ENCODE measurements at regions not wholly inside any gene's neighbourhood (a gene's known extent, or its start where the extent isn't known, plus 50 kb on each side); places are given as distances from the start of the nearest gene placed in this dataset.
"Not testable (repeated sequence)": the region's sequence is repeated elsewhere in the genome, so short reads cannot be mapped to it uniquely, and the experiment has no call there.

GRCh38 chr10:21122907-21123306 lies 225.8 kb upstream of the NEBL start:
- no peak for DNase-seq

GRCh38 chr10:21121822-21122221 lies 224.7 kb upstream of the NEBL start:
- not testable (repeated sequence) for H2AFZ ChIP-seq (ENCODE audit: low read depth, low read length); H3K4me3 ChIP-seq (ENCODE audit: insufficient read depth in 1 of 2, low read depth in 1 of 2, low read length in 2 of 2); H2BK5ac ChIP-seq (ENCODE audit: low read depth, low read length, poor library complexity, severe bottlenecking); H3K27me3 ChIP-seq (ENCODE audit: control insufficient read depth in 1 of 2, insufficient read depth in 1 of 2, low read length in 2 of 2); H4K91ac ChIP-seq (ENCODE audit: low read length); H3K27ac ChIP-seq (ENCODE audit: low read length, poor library complexity, severe bottlenecking); H3K4me2 ChIP-seq (ENCODE audit: low read length, poor library complexity, severe bottlenecking); DNase-seq; H2BK15ac ChIP-seq (ENCODE audit: low read depth, poor library complexity, severe bottlenecking); H2BK120ac ChIP-seq (ENCODE audit: low read depth, low read length); H3K23ac ChIP-seq (ENCODE audit: low read length in 2 of 2); H3K14ac ChIP-seq (ENCODE audit: low read length in 2 of 2); H3K9me3 ChIP-seq (ENCODE audit: control insufficient read depth, low read length); H3K36me3 ChIP-seq (ENCODE audit: control insufficient read depth in 1 of 2, insufficient read depth in 2 of 2, low read depth in 1 of 2, low read length in 2 of 2); H2BK12ac ChIP-seq (ENCODE audit: low read length in 2 of 2); H3K4me1 ChIP-seq (ENCODE audit: control insufficient read depth, insufficient read depth, low read depth, low read length); H3K9ac ChIP-seq (ENCODE audit: low read length); H4K8ac ChIP-seq (ENCODE audit: low read length); H3K4ac ChIP-seq (ENCODE audit: low read depth in 1 of 2, low read length in 2 of 2); H3K79me1 ChIP-seq (replicated peaks; ENCODE audit: low read length, poor library complexity, severe bottlenecking); H3K18ac ChIP-seq (ENCODE audit: low read depth in 1 of 2, low read length in 2 of 2); H2AK5ac ChIP-seq (ENCODE audit: low read length, severe bottlenecking)
- WGBS = no CpG with 5 or more reads among the region's 3 CpGs

More at GRCh38 chr10:21122907-21123306, 225.8 kb upstream of the NEBL start:
- H2AK5ac ChIP-seq (ENCODE audit: low read length, severe bottlenecking) = no peak overlapping the region
- H2BK120ac ChIP-seq (ENCODE audit: low read depth, low read length) = no peak overlapping the region
- H4K91ac ChIP-seq (ENCODE audit: low read length) = no peak overlapping the region
- no peak overlapping the region for H3K18ac ChIP-seq (ENCODE audit: low read depth in 1 of 2, low read length in 2 of 2)
- H3K4ac ChIP-seq (ENCODE audit: low read depth in 1 of 2, low read length in 2 of 2) = no peak overlapping the region
- H2BK15ac ChIP-seq (ENCODE audit: low read depth, poor library complexity, severe bottlenecking) = no peak overlapping the region
- no peak overlapping the region for H3K14ac ChIP-seq (ENCODE audit: low read length in 2 of 2)
- H2BK5ac ChIP-seq (ENCODE audit: low read depth, low read length, poor library complexity, severe bottlenecking) = no peak overlapping the region
- H3K9ac ChIP-seq (ENCODE audit: low read length) = no peak overlapping the region
- H3K79me1 ChIP-seq (replicated peaks; ENCODE audit: low read length, poor library complexity, severe bottlenecking) = no peaks in the 10 kb centered on the region
- H3K4me2 ChIP-seq (ENCODE audit: low read length, poor library complexity, severe bottlenecking) = no peak overlapping the region
- H3K27me3 ChIP-seq (ENCODE audit: control insufficient read depth in 1 of 2, insufficient read depth in 1 of 2, low read length in 2 of 2) = no peaks in the 10 kb centered on the region
- H3K36me3 ChIP-seq (ENCODE audit: control insufficient read depth in 1 of 2, insufficient read depth in 2 of 2, low read depth in 1 of 2, low read length in 2 of 2) = no peaks in the 10 kb centered on the region
- H3K9me3 ChIP-seq (ENCODE audit: control insufficient read depth, low read length) = no peaks in the 10 kb centered on the region
- H3K4me3 ChIP-seq (ENCODE audit: insufficient read depth in 1 of 2, low read depth in 1 of 2, low read length in 2 of 2) = no peak overlapping the region
- no peak overlapping the region for H2BK12ac ChIP-seq (ENCODE audit: low read length in 2 of 2)
- H2AFZ ChIP-seq (ENCODE audit: low read depth, low read length) = no peak overlapping the region
- H4K8ac ChIP-seq (ENCODE audit: low read length) = no peak overlapping the region
- no peaks in the 10 kb centered on the region for H3K4me1 ChIP-seq (ENCODE audit: control insufficient read depth, insufficient read depth, low read depth, low read length)
- H3K23ac ChIP-seq (ENCODE audit: low read length in 2 of 2) = no peak overlapping the region
- no peak overlapping the region for H3K27ac ChIP-seq (ENCODE audit: low read length, poor library complexity, severe bottlenecking)

GRCh38 chr10:21114683-21115082 lies 217.6 kb upstream of the NEBL start:
- no peaks in the 10 kb centered on the region for H3K27me3 ChIP-seq (ENCODE audit: control insufficient read depth in 1 of 2, insufficient read depth in 1 of 2, low read length in 2 of 2)
- H3K4me3 ChIP-seq (ENCODE audit: insufficient read depth in 1 of 2, low read depth in 1 of 2, low read length in 2 of 2) = no peak overlapping the region
- H3K23ac ChIP-seq (ENCODE audit: low read length in 2 of 2) = no peak overlapping the region
- no peak overlapping the region for H2BK15ac ChIP-seq (ENCODE audit: low read depth, poor library complexity, severe bottlenecking)
- DNase-seq = no peak
- H3K4ac ChIP-seq (ENCODE audit: low read depth in 1 of 2, low read length in 2 of 2) = no peak overlapping the region
- H3K9me3 ChIP-seq (ENCODE audit: control insufficient read depth, low read length) = no peaks in the 10 kb centered on the region
- H2BK12ac ChIP-seq (ENCODE audit: low read length in 2 of 2) = no peak overlapping the region
- H3K36me3 ChIP-seq (ENCODE audit: control insufficient read depth in 1 of 2, insufficient read depth in 2 of 2, low read depth in 1 of 2, low read length in 2 of 2) = no peaks in the 10 kb centered on the region
- H2AFZ ChIP-seq (ENCODE audit: low read depth, low read length) = no peak overlapping the region
- no peaks in the 10 kb centered on the region for H3K79me1 ChIP-seq (replicated peaks; ENCODE audit: low read length, poor library complexity, severe bottlenecking)
- H3K18ac ChIP-seq (ENCODE audit: low read depth in 1 of 2, low read length in 2 of 2) = no peak overlapping the region
- no peak overlapping the region for H3K27ac ChIP-seq (ENCODE audit: low read length, poor library complexity, severe bottlenecking)
- no peak overlapping the region for H4K8ac ChIP-seq (ENCODE audit: low read length)
- no peak overlapping the region for H3K9ac ChIP-seq (ENCODE audit: low read length)
- no peaks in the 10 kb centered on the region for H3K4me1 ChIP-seq (ENCODE audit: control insufficient read depth, insufficient read depth, low read depth, low read length)
- H3K14ac ChIP-seq (ENCODE audit: low read length in 2 of 2) = no peak overlapping the region
- 75% methylated on average over 1 of the region's 4 CpGs for WGBS
- H2AK5ac ChIP-seq (ENCODE audit: low read length, severe bottlenecking) = no peak overlapping the region
- no peak overlapping the region for H2BK5ac ChIP-seq (ENCODE audit: low read depth, low read length, poor library complexity, severe bottlenecking)
- H3K4me2 ChIP-seq (ENCODE audit: low read length, poor library complexity, severe bottlenecking) = no peak overlapping the region
- no peak overlapping the region for H2BK120ac ChIP-seq (ENCODE audit: low read depth, low read length)
- H4K91ac ChIP-seq (ENCODE audit: low read length) = no peak overlapping the region

- no peak overlapping the region for H3K4ac ChIP-seq (ENCODE audit: low read depth in 1 of 2, low read length in 2 of 2)
- no peak overlapping the region for H3K9ac ChIP-seq (ENCODE audit: low read length)
- 85% methylated on average over 2 of the region's 2 CpGs for WGBS
- no peak overlapping the region for H3K27ac ChIP-seq (ENCODE audit: low read length, poor library complexity, severe bottlenecking)
- H2BK15ac ChIP-seq (ENCODE audit: low read depth, poor library complexity, severe bottlenecking) = no peak overlapping the region
- no peak overlapping the region for H3K18ac ChIP-seq (ENCODE audit: low read depth in 1 of 2, low read length in 2 of 2)
- H2AFZ ChIP-seq (ENCODE audit: low read depth, low read length) = no peak overlapping the region
- H2AK5ac ChIP-seq (ENCODE audit: low read length, severe bottlenecking) = no peak overlapping the region
- no peak overlapping the region for H2BK12ac ChIP-seq (ENCODE audit: low read length in 2 of 2)
- H2BK120ac ChIP-seq (ENCODE audit: low read depth, low read length) = no peak overlapping the region
- H3K4me2 ChIP-seq (ENCODE audit: low read length, poor library complexity, severe bottlenecking) = no peak overlapping the region
- no peak overlapping the region for H4K91ac ChIP-seq (ENCODE audit: low read length)
- H3K23ac ChIP-seq (ENCODE audit: low read length in 2 of 2) = no peak overlapping the region
- H3K27me3 ChIP-seq (ENCODE audit: control insufficient read depth in 1 of 2, insufficient read depth in 1 of 2, low read length in 2 of 2) = no peaks in the 10 kb centered on the region
- no peak overlapping the region for H2BK5ac ChIP-seq (ENCODE audit: low read depth, low read length, poor library complexity, severe bottlenecking)
- H3K14ac ChIP-seq (ENCODE audit: low read length in 2 of 2) = no peak overlapping the region
- H3K9me3 ChIP-seq (ENCODE audit: control insufficient read depth, low read length) = no peaks in the 10 kb centered on the region
- DNase-seq = no peak
- H3K4me1 ChIP-seq (ENCODE audit: control insufficient read depth, insufficient read depth, low read depth, low read length) = no peaks in the 10 kb centered on the region
- no peak overlapping the region for H4K8ac ChIP-seq (ENCODE audit: low read length)
- H3K36me3 ChIP-seq (ENCODE audit: control insufficient read depth in 1 of 2, insufficient read depth in 2 of 2, low read depth in 1 of 2, low read length in 2 of 2) = no peaks in the 10 kb centered on the region
- no peak overlapping the region for H3K4me3 ChIP-seq (ENCODE audit: insufficient read depth in 1 of 2, low read depth in 1 of 2, low read length in 2 of 2)
- H3K79me1 ChIP-seq (replicated peaks; ENCODE audit: low read length, poor library complexity, severe bottlenecking) = no peaks in the 10 kb centered on the region
These were observed 213.2 kb upstream of the NEBL start for GRCh38 chr10:21110358-21110757.
